ENCODE measurements at regions not wholly inside any gene's neighbourhood (a gene's known extent, or its start where the extent isn't known, plus 50 kb on each side); places are given as distances from the start of the nearest gene placed in this dataset.
"Not testable (repeated sequence)": the region's sequence is repeated elsewhere in the genome, so short reads cannot be mapped to it uniquely, and the experiment has no call there.

GRCh38 chr5:29550523-29550922 is 1643.0 kb upstream of the CDH6 start:
- no peak for DNase-seq

GRCh38 chr5:29548262-29548661 is 1645.2 kb upstream of the CDH6 start:
- DNase-seq, result no peak

- no peak for DNase-seq
These were observed 1646.1 kb upstream of the CDH6 start for GRCh38 chr5:29547236-29547865.

- DNase-seq, result no peak
These were observed 1650.0 kb upstream of the CDH6 start for GRCh38 chr5:29543501-29543900.

- no peak for DNase-seq
These were observed 1669.3 kb upstream of the CDH6 start for GRCh38 chr5:29524227-29524626.

GRCh38 chr5:29518176-29518575 is 1675.3 kb upstream of the CDH6 start:
- DNase-seq, result no peak

GRCh38 chr5:29516224-29516623 is 1677.3 kb upstream of the CDH6 start:
- DNase-seq, result no peak

GRCh38 chr5:29508131-29508530 is 1685.4 kb upstream of the CDH6 start:
- no peak for DNase-seq

- DNase-seq, result no peak
These were observed 1689.1 kb upstream of the CDH6 start for GRCh38 chr5:29504411-29504810.

- DNase-seq, result no peak
These were observed 1694.6 kb upstream of the CDH6 start for GRCh38 chr5:29498860-29499259.

GRCh38 chr5:29498412-29498811 is 1695.1 kb upstream of the CDH6 start:
- DNase-seq, result no peak

- DNase-seq, result no peak
These were observed 1708.2 kb upstream of the CDH6 start for GRCh38 chr5:29485333-29485732.

GRCh38 chr5:29469581-29469980 is 1723.9 kb upstream of the CDH6 start:
- no peak for DNase-seq

- DNase-seq, result no peak
These were observed 1731.2 kb upstream of the CDH6 start for GRCh38 chr5:29462241-29462640.

GRCh38 chr5:29460971-29461559 is 1732.4 kb upstream of the CDH6 start:
- DNase-seq, result no peak

- not testable (repeated sequence) for DNase-seq
These were observed 1742.5 kb upstream of the CDH6 start for GRCh38 chr5:29451004-29451403.

- DNase-seq, result no peak
These were observed 1778.8 kb upstream of the CDH6 start for GRCh38 chr5:29414681-29415080.

- no peak for DNase-seq
These were observed 1780.5 kb upstream of the CDH6 start for GRCh38 chr5:29412979-29413378.

- DNase-seq, result no peak
These were observed 1791.2 kb upstream of the CDH6 start for GRCh38 chr5:29402270-29402669.

GRCh38 chr5:29389993-29390392 is 1803.5 kb upstream of the CDH6 start:
- DNase-seq, result no peak

GRCh38 chr5:29387384-29387783 is 1806.1 kb upstream of the CDH6 start:
- no peak for DNase-seq

- DNase-seq, result no peak
These were observed 1810.7 kb upstream of the CDH6 start for GRCh38 chr5:29382780-29383179.

- DNase-seq, result no peak
These were observed 1813.5 kb upstream of the CDH6 start for GRCh38 chr5:29380029-29380428.

- no peak for DNase-seq
These were observed 1813.9 kb upstream of the CDH6 start for GRCh38 chr5:29379619-29380018.

GRCh38 chr5:29378104-29378503 is 1815.4 kb upstream of the CDH6 start:
- no peak for DNase-seq

Data from fibroblast of upper back skin (primary cell).